GM18498 (cell line): ENCODE measurements at regions not wholly inside any gene's neighbourhood (a gene's known extent, or its start where the extent isn't known, plus 50 kb on each side); places are given as distances from the start of the nearest gene placed in this dataset.

Source experiments
- ATAC-seq: cut with Tn5 transposase; IDR thresholded peaks from one replicate; pipeline ENCODE4 v1.9.1; 2021; ENCODE audit warnings: mild to moderate bottlenecking, moderate library complexity; ENCODE audit not compliant: unreplicated experiment

DNA sequence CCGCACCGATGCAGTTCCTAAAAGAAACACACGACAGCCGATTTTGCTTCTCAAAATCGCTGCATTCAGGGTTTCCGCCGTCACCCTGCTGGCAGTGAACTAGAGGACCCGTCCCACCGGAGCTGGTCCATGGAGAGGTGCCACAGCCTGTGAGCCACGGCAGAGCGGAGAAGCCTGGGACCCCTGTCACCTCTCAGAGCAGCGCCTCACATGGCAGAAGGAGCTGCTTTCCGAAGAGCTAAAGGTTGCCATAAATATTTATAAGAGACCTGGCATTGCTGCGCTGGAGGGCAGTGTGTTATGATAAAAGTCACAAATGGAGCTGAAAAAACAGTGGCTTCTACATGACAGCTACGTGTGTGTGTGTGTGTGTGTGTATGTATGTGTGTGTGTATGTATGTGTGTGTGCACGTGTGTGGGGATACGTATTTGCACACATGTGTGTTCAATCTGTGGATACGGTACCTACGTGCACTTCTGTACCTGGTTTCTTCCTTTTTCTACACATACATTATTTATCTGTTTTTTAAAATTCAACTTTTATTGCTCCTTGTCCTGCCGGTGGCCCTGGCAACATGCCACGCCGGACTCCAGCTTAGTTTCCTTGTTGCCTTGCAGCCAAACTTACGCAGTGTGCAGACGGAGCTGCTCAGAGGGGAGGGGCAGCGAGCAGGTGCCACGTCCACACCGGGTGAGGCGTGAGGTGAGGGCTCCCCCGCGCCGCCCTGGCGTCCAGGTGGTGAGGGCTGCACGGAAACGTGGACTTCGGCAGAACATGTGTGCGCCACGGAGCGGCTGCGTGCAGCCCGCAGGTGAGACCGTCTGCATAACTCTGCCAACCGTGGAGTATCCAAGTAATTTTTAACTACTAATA lies 115.2 kb upstream of the PITRM1 start:
- no peak for ATAC-seq

DNA sequence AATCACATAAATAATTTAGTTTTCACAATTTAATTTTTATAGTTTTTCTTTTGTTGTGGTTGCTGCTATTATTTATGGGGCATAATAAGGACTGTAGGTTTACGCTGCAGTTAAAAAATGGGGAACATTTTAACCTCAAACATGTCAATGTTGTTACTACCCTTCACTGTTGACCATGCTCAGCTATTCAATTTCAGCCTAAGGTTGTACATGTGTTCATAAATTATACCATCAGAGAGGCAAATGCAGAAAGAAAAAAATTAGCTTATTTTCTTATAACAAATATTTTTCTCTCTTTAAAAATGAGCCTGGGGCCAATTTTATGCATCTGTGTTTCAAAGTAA lies 110.1 kb upstream of the PITRM1 start:
- no peak for ATAC-seq

DNA sequence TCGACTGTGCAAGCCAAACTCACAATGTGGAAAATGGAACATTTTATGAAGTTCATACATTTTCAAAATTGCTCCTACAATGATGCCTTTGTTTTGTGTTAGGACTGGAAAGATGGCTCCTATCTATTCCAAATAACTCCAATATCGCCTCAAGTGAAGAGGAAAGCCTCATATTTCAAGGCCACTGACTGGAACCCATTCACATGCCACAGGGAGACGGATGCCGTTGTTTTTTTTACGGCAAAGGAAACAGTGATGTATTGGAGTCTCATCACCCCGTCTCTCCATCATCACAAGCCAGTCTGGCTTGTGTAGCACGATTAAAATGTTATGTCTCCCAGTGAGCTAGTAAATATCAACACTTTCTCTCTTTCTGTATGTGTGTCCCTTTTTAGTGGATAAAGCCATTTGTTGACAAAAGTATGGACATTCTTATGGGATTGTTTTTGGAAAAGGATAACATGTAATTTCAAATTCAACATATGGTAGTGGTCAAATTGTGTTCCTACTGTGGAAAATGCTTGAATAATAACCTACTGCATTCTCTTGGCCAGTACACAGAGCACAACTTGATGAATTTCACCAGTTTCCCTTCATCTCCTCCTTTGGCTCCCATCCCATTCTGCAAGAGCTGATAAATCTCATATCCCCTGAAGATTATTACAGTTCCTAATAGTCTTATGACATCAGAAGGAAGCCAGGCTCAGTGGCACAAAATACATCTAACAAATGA lies 109.5 kb upstream of the PITRM1 start:
- no peak for ATAC-seq

DNA sequence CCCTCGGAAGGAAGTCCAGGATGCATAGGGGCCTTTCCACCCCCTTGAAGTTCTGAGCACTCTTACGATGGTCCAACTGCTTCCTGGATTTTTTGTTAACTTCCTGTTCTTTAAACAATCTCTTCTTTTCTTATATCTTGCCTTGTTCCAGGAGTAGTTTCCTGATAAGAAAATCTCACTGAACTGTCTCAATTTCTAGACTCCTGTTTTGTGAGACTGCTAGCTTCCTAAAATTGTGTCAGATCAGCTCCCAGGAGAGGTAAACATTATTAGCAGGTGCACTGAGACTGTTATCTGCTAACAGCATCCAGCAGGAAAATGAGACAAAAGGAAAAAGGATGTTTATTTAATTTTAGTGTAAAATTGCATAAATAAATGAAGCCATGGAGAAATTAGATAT lies 106.2 kb upstream of the PITRM1 start:
- no peak for ATAC-seq

DNA sequence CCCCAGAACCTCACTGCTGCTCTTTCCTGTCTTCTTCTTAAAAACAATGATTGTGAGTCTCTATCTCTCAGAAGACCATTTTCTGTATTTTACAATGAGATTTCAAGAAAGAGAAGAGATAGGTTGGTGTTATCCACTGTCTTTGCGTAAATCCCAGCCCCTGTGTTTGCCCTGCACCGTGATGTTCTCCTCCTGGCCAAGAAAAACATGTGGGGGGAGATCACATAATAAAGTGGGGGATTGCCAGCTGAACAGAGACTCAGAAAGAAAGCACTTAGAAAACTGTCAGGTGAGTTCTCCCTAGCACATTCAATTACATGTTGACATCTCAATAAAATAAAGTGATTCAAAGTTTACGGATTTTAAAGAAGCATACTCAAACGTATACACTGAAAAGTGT lies 105.0 kb upstream of the PITRM1 start:
- ATAC-seq: no peak

DNA sequence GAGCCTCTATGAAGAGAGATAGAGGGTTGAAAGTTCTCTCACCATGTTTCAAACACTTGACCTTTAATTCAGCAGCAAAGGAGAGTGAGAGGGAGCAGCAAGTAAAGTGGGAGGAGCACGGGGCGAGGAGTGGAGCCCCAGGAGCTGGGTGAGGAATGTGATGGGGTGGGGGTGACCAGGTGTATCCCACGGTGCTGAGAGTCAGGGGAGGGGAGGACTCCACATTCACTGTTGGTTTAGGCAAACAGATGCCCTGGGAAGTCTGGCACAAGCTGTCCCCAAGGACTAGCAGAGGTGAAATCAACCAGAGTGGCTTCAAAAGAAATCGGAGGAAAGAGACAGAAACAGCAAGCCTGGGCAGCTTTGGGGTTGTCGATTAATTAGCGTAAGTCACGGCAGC lies 101.8 kb upstream of the PITRM1 start:
- no peak for ATAC-seq

DNA sequence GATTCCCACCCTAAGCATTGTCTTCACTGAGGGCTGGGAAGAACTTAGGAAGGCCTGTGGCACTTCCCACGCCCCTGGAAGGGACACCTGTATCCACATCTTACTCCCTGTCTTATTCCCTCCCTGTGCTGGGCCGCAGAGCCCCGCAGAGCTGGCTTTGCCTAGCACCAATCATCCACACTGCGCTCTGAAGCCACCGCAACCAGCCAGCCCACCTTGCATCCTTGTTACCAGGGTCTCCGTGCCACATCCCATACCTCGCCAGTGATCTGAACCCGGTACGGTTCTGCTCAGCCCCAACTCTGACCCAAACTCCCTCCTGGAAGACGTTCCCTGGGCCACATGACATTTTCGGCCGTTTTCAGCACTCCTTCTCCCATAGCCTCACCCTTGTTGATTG lies 101.4 kb upstream of the PITRM1 start:
- ATAC-seq: no peak

DNA sequence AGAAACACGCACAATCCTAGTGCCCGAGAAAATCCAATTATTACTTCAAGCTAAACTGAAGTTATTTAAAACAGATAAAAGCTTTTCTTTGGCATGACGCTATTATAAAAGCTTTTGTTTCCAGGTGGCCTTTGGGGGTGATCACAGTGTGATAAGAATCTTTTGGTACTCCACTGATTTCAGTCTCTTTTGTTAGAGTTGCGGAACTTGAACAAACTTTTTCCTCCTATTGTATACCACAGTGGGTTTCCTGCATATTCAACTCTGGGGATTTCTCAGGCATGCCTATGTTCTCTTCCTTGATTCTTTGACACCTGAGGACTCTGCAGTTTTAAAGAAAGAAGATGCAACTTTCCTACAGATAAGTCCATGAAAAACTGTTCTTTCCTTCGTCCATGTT lies 99.7 kb upstream of the PITRM1 start:
- no peak for ATAC-seq

DNA sequence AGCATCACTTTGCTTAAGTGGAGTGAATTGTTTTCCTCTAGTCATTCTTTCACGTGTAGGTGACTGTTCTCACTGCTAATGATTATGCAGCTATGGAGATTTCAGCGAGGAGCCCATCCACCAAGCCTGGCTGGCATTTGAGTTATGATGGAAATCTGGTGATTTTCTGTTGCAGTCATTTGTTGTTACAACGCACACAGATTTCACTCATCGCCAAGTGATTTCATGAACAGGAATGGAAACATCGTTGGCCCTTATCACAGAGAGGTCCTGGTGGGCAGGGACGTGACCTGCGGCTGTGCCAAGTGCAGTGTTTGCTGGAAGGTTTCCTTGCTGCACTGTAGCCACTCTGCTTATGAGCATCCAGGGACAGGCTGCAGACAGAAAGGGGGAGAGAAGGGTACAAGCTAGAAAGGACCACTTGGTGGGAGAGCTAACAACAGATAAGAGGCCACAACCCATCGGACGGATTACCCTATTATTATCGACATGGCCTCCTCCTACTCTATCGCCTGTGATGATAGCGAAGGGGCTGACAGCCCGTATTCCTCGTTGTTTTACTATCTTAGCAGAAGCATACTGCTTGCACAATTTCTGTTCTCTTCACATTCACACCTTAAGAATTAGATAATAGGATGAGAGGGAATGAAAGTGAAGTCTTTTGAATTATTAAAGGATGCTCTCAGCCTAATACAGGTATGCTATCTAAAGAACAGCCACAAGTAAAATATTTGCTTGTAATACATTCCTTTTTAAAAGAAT lies 99.0 kb upstream of the PITRM1 start:
- ATAC-seq: no peak

DNA sequence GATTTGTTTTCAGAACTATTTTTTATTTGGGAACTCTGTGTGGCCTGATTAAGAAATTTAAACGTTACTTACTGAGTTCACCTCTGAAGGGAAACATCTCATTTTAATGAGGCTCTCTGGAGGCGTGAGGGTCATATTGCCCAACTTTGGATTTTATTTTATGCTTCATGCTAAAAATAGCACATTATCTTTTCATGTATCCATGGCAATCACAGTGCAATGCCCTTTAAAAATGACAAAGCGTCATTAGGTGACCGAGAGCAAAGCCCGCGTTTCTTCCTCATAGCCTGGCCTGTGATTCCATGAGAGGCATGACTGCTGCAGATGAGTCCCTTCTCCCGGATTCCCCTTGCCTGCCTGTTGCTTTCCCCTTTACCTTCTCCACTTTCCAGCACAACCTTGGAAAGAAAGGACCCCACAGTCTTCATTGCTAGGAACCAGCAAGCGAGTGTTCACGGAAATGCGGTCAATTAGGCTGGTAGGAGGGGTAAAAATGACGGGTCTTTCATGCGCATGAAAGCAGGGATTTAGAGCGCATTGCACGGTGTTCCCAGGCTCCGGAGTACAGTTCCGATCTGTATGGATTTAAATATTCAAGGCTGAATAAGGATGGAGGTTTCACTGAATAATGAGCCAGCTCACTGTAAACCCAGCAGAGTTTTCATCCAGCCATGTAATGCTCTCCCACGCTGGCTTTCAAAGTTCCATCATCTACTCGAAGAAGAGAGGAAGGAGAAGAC lies 98.2 kb upstream of the PITRM1 start:
- ATAC-seq: no peak

DNA sequence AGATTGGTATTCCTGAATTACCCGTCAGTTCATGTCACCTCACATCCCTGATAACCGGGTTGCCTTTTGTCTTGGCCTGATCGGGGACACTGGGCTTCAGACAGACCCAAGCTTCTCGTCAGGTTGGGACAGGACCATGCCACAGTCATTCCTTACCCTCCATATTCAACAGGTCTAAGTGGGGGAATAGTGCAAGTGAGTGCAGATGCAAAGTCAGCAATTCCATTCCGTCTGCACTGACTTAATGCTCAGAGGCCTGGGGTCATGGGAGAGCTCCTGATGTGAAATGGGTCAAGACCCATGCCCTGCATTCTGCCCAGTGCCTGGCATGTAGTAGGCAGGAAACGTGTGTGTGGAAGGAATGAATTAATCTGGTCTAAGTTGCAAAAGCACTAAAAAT lies 95.4 kb upstream of the PITRM1 start:
- no peak for ATAC-seq

DNA sequence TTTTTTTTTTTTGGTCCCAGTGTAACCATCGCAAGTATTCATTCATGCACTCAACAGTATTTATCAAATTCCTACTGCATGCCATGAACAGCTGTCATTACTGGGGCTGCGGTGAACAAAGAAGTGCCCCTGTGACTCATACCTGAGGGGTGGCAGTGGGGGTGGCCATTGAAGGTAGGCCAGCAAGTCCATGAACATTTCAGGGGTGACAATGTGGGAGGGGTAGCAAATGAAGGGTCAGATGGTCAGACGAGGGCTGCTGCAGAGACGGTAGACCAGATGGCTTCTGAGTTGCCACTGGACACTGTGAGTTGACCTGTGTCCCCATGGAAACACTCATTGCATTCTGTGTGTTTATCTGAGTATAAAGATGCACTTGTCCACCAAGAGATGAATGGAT lies 92.5 kb upstream of the PITRM1 start:
- no peak for ATAC-seq

DNA sequence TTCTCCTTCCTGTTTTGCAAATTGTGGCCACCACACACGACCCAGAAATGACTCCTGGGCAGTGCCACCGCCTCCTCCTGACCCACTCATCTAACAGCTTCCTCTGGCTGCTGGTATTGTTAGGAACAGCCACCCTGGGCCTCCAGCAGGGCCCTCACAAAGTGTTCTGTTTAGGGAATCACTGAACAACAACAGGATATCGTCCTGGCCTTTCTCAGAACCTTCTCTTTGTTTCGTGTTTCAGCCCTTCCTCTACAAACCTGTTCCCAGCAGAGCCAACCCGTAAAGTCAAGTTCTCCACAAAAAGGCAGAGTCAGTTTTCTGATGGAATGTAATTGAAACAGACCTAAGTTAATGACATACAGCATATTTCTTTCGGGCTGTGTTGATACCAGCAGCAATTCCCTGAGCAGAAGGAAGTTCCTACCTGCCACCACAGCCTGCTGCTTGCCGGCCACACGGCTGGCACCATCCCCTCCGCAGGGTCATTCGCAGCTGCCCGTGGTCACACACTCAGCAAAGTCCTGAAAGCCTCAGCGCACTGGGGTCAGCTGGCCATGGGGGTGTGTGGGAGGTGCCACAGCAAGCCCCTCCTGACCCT lies 91.7 kb upstream of the PITRM1 start:
- no peak for ATAC-seq

DNA sequence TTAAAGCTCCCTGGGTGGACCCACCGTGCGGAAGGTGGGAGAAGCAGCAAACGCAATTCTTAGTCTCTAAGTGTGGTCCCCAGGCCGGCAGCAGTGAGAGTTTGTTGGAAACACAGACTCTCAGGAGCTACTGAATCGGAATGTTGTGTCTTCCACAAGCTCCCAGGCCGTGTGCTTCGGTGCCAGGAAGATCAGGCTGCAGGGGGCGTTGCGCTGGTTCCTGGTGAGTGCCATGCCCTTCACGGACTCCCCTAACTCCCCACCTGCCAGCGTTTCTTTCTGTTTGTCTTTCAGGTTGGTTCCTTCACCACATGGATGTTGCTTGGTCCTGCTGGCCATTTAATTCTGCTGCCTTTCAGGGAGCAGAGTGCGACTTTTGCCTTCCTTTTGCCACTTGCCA lies 91.2 kb upstream of the PITRM1 start:
- no peak for ATAC-seq

DNA sequence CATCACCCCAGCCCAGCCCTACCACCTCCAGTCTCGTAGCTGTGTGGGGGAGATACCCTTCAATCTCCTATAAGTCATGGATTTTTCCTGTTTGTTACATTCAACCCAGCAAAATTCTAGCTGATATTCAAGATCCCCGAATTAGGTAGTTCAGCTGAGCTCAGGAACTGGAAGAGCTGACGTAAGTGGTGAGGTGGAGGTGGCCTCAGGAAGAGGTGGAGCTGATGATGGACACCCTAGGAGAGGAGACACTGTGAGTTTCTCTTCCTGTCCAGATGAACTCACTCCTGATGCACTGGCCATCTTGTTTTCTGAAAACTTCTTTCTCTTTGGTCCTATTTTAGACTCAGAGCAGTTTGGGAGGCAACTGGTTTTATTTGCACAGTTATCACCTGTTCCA lies 90.5 kb upstream of the PITRM1 start:
- no peak for ATAC-seq

DNA sequence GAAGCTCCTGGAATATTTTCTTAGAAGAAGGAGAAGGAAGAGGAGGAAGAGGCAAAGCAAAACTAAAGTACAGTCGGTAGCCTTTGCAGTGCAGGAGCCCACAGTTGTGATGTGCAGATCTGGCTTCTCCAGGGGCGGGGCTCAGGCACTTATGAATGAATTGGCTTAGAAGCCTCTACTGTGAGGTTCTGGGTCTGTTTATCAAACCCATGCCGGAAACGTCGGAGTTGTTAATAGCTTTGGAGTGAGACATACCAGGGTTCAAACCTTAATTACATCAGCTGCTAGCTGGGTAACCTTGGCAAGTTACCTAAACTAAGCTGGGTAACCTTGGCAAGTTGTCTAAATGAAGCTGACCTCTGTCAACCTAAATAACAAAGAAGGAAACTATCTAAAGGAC lies 89.3 kb upstream of the PITRM1 start:
- ATAC-seq: no peak

DNA sequence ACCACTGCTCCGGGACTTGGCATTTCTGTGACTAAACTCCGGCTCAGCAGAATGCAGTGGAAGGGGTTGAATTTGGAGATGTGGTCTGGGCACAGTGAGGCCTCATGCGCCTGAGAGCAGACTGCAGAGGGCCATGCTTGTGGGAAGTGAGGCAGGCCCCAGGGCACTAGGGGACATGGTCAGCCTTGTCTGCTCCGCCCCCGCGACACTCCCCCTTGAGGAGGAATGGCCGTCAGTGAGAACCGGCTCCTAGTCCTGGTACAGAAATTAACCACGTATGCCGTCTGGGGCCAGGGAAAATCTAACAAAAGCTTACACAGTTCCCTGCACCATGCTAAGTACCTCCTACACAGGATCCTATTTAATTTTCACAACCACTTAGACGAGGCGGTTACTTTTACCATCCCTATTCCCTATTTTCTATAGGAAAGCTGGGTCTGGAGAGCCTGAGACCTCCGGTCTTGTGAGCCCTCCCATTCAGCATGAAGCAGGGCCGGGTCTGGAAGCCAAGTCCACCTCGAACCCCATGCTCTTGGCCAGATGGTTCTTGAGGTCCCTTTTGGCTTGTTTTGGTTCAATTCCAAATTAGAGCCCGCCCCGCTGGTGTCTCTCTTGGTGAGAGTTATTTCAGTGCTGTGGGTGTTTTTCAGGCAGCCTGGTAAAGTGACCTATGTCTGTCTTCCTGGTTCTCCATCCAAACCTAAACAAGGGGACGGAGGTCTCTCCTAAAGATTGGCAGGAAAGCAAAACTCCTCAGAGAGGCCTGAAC lies 87.7 kb upstream of the PITRM1 start:
- ATAC-seq: no peak

DNA sequence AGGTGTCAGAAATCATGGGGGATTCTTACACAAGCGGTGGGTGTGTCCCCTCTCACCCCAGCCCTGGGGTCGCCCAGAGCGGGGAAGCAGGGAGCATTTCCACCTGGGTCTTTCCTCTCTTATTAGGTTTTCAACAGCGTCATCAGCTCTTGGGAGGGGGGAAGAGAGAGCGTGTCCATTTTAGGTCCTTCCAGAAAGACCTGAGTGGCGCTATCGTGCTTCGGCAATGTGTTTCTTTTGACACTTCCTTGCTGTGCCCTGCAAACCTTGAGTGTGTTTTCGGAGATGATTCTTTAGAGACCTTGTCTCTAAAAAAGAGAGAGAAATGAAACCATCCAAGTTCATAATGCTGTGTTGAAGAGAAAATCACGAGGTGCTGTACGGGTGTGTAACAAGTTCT lies 86.9 kb upstream of the PITRM1 start:
- no peak for ATAC-seq

DNA sequence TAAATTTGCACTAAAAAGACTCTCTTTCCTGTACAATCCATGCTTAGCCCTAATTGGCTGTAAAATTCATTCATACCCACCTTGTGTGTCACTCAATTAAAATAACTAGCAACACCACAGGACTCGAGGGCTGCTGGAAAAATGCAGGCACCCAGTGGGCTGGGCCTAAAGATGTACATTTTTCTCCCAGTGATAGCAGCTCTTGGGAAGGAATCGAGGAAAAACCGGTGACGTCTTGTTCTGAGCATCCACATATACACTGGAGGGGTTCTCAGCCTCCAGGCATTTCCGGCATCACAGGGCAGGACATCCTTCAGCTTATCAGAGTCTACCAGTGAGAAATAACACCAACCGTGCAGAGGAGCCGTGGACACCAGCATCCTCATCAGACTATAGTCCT lies 85.8 kb upstream of the PITRM1 start:
- no peak for ATAC-seq

DNA sequence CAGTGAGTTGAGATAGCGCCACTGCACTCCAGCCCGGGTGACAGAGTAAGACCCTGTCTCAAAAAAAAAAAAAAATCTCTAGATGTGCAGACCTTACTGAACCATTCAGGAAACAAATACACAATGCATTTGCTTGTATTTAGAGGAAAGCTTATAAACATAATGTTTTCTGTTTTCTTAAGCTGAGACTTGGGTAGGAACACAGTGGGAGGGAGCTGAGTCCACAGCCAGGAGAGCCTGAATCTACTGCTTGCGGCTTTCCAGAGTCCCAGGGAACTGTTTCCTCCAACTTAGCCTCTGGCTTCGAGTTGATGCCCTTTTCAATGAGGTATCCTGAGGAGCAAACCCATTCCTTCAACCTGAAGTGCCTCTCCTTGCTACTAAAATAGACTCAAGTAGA lies 83.0 kb upstream of the PITRM1 start:
- no peak for ATAC-seq
